GM18867 (cell line): ENCODE measurements at regions not wholly inside any gene's neighbourhood (a gene's known extent, or its start where the extent isn't known, plus 50 kb on each side); places are given as distances from the start of the nearest gene placed in this dataset.
"Not testable (repeated sequence)": the region's sequence is repeated elsewhere in the genome, so short reads cannot be mapped to it uniquely, and the experiment has no call there.

ENCODE experiments used
- ATAC-seq: cut with Tn5 transposase; IDR thresholded peaks from one replicate; pipeline ENCODE4 v1.9.1; 2021; ENCODE audit warnings: mild to moderate bottlenecking, moderate library complexity; ENCODE audit not compliant: unreplicated experiment

DNA sequence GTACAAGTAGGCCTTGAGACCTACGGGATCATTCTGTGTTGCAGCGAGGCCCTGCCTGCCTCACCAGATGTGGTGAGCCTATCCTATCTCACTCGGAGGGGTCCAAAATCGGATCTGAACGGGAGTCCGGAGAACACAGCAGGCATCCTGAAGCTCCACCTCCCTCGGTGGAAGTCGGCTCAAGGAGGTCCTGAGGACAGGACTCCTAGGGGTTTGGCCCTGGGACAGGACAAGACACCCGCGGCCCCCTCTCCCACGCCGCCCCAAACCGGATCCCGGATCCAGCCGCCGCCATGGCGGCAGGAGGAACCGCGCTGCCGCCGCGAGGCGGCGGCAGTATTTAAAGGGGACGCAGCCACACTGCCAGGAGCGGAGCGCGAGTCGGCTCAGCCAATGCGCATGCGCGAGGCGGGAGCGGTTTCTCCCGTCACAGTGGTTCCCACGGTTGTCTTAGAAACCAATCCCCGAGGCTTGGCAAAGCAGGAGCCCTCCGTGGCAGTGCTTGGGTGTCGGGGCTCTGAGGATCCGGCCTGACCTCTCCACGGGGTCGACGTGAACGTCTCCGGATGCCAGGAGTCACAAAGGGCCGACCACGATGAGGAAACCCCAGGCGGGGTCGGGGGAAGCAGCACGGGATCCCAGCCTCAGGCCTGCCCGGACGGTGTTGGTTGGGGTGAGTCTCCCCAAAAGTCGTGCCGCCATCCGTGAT is 454.6 kb upstream of the ZNG1F start:
- ATAC-seq = peak; percentile 95

DNA sequence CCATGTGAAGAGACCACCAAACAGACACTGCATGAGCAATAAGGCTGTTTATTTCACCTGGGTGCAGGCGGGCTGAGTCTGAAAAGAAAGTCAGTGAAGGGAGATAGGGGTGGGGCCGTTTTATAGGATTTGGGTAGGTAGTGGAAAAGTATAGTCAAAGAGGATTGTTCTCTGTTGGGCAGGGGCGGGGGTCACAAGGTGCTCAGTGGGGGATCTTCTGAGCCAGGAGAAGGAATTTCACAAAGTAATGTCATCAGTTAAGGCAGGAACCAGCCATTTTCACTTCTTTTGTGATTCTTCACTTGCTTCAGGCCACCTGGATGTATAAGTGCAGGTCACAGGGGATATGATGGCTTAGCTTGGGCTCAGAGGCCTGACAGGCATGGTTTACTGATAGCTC is 444.6 kb upstream of the ZNG1F start:
- not testable (repeated sequence) for ATAC-seq

DNA sequence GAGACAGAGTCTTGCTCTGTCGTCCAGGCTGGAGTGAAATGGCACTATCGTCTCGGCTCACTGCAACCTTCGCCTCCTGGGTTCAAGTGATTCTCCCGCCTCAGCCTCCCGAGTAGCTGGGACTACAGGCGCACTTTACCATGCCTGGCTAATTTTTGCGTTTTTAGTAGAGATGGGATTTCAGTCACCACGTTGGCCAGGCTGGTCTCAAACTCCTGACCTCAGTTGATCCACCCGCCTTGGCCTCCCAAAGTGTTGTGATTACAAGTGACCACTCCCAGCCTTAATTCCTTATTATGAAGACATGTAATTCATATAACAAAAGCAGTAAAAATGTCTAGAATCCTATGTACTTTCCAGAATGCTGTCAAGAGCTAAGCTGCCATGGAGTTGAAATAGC is 434.5 kb upstream of the ZNG1F start:
- not testable (repeated sequence) for ATAC-seq

DNA sequence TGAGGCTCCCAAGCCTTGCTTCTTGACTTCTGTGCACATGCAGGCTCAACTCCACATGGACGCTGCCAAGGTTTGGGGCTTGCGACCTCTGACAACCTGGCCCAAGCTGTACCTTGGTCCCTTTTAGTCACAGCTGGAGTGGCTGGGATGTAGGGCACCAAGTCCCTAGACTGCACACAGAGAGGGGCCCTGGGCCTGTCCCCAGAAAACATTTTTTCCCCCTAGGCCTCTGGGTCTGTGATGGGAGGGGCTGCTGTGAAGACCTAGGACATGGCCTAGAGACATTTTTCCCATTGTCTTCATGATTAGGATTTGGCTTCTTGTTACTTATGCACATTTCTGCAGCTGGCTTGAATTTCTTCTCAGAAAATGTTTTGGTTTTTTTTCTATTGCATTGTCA is 430.1 kb upstream of the ZNG1F start:
- not testable (repeated sequence) for ATAC-seq

DNA sequence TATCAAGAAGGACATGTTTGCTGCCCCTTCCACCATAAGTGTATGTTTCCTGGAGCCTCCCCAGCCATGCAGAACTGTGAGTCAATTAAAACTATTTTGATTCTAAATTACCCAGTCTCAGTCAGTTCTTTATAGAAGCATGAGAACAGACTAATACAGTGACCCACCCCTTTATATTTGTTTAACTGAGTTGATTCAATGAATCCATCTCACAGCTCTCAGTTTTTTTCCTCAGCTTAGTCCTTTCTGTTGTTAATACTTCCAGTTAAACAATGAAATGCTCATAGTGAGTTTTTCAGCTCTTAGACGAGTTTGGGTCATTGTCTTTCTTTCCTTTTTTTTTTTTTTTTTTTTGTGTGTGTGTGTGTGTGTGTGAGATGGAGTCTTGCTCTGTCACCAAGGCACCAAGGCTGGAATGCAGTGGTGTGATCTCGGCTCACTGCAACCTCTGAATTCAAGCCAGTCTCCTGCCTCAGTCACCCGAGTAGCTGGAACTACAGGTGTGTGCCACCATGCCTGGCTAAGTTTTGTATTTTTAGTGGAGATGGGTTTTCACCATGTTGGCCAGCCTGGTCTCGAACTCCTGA is 417.9 kb upstream of the ZNG1F start:
- not testable (repeated sequence) for ATAC-seq

DNA sequence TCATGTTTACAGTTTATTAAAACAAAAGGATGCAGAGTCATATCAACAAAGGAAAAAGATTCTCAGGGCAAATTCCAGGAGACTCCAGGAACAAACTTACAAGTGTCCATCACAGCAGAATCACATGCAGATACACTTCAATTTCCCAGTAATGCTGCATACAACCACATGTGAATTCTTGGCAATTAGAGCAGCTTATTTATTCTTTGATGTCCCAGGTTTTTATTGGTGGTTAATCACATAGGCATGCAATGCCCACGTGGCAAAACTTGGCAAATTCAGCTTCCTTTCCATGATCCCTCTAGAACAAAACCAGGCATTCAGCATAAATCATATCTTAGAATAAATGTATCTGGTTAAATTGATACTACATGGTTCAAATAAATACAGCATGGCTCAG is 376.5 kb upstream of the ZNG1F start:
- ATAC-seq = not testable (repeated sequence)
